HG03565 (cell line): ENCODE measurements at regions not wholly inside any gene's neighbourhood (a gene's known extent, or its start where the extent isn't known, plus 50 kb on each side); places are given as distances from the start of the nearest gene placed in this dataset.
"Not testable (repeated sequence)": the region's sequence is repeated elsewhere in the genome, so short reads cannot be mapped to it uniquely, and the experiment has no call there.

Source experiments
- ATAC-seq: cut with Tn5 transposase; IDR thresholded peaks from one replicate; pipeline ENCODE4 v1.9.1; 2021; ENCODE audit warnings: mild to moderate bottlenecking, moderate library complexity; ENCODE audit not compliant: unreplicated experiment

- no peak for ATAC-seq
These were observed 157.1 kb upstream of the GRK3 start for GRCh38 chr22:25407226-25407858.

GRCh38 chr22:25407859-25408229, 156.6 kb upstream of the GRK3 start:
- ATAC-seq, result no peak

- ATAC-seq, result no peak
These were observed 155.2 kb upstream of the GRK3 start for GRCh38 chr22:25409240-25409639.

- no peak for ATAC-seq
These were observed 153.6 kb upstream of the GRK3 start for GRCh38 chr22:25410849-25411248.

- no peak for ATAC-seq
These were observed 150.9 kb upstream of the GRK3 start for GRCh38 chr22:25413620-25414019.

- ATAC-seq, result not testable (repeated sequence)
These were observed 148.7 kb upstream of the GRK3 start for GRCh38 chr22:25415731-25416130.

GRCh38 chr22:25417826-25418225, 146.6 kb upstream of the GRK3 start:
- ATAC-seq, result not testable (repeated sequence)

- ATAC-seq, result no peak
These were observed 145.0 kb upstream of the GRK3 start for GRCh38 chr22:25419247-25420113.

GRCh38 chr22:25420114-25420441, 144.4 kb upstream of the GRK3 start:
- not testable (repeated sequence) for ATAC-seq

GRCh38 chr22:25420471-25420924, 144.0 kb upstream of the GRK3 start:
- no peak for ATAC-seq

- ATAC-seq, result no peak
These were observed 143.3 kb upstream of the GRK3 start for GRCh38 chr22:25420925-25421904.

GRCh38 chr22:25426530-25427308, 137.8 kb upstream of the GRK3 start:
- ATAC-seq, result not testable (repeated sequence)

- ATAC-seq, result not testable (repeated sequence)
These were observed 132.7 kb upstream of the GRK3 start for GRCh38 chr22:25431637-25432342.

- ATAC-seq, result not testable (repeated sequence)
These were observed 131.0 kb upstream of the GRK3 start for GRCh38 chr22:25433381-25433970.

GRCh38 chr22:25437414-25438160, 126.9 kb upstream of the GRK3 start:
- ATAC-seq, result no peak

GRCh38 chr22:25447067-25447685, 117.3 kb upstream of the GRK3 start:
- ATAC-seq, result no peak

- peak; percentile 77 for ATAC-seq
These were observed 116.6 kb upstream of the GRK3 start for GRCh38 chr22:25447686-25448434.
